ENCODE measurements at regions not wholly inside any gene's neighbourhood (a gene's known extent, or its start where the extent isn't known, plus 50 kb on each side); places are given as distances from the start of the nearest gene placed in this dataset.

DNA sequence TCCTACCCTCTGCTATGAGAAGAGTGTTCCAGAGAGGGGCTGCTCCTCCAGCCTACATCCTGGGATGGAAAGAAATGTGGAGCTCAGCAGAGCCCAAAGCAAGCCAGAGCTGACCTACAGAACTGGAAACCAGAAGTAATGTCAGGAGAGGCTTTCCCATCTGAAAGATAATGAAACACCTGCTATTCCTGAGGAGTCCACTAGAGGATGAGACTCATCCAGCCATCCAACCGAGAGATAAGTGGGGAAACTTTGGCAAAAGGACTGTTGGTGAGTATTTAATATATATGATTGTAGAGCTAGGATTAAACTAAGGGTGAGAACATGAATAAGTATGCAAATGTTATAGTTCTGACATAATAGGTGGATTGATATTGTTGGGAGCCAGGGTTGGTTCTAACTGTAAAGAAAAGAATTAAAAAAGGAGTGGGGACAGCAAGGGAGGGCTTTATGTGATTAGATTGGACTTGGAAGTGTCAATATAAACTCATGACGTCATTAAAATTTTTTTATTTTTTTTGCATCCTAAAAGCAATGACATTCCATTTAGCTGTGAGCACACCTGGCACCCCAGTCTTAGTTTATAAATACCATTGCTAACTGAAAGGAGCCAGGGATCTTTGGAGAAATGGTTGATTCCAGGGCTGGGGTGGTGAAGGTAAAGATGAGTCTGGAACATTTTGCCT is 312.8 kb upstream of the NFE2L3 start:
- Histone ChIP-seq H3K27ac (no peak overlapping the region), H3K4me3 (no peak overlapping the region)

DNA sequence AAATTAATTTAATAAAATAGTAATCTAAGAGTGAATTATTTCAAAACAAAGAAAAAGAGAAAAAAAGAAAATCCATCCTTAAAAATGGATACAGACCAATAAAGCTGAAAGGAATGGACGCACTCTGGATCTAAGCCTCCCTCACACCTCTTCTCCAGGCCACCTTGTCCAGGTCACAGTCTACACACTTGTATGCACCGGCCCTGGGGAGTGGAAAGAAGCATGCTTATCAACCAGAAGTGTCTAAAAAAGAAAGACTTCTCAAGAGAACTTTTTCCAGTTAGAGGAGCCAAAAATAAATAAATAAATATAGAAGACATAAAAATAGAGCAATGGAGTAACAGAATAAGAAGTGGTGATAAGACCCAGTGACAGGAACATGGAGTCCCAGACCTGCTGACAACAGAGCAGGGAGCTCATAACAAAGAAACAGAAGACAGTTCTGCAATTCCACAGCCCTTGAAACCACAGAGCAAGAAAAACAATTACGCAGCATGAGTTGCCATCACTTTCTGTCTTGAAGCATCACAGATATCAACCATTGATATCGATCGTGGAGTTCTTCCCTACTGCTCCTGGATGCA is 311.7 kb upstream of the NFE2L3 start:
- H3K27ac ChIP-seq: no peak overlapping the region
- no peak overlapping the region for H3K4me3 ChIP-seq

GRCh38 chr7:25841575-25841974 is 310.4 kb upstream of the NFE2L3 start:
- Histone ChIP-seq H3K27ac (no peak overlapping the region), H3K4me3 (no peak overlapping the region)

DNA sequence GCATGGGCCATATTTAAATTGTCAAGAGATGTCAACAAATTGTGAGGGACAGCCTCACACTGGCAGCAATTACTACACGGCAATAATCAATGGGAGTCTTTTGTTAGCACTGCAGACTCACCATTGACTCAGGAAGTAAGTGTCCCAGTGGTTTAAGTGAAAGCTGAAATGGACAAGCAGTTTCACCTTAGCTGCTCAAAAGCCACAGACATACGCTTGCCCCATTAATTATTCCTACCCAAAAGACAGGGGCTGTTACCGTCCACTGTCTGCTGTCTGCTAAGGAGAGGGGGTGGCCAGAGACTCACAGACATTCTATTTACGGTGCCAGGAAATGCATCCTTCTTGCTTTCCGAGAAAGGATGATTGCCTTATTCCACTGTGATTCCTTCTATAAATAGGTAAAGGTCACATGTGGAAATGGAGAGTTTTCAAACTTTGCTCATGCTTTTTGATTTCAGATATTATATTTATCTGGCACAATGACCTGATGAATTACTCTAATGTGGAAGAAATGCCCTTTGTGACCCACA is 309.7 kb upstream of the NFE2L3 start:
- no peak overlapping the region for H3K27ac ChIP-seq
- H3K4me3 ChIP-seq: no peak overlapping the region

GRCh38 chr7:25843467-25843866 is 308.5 kb upstream of the NFE2L3 start:
- no peak overlapping the region for H3K27ac ChIP-seq
- no peak overlapping the region for H3K4me3 ChIP-seq

GRCh38 chr7:25844102-25844870 is 307.7 kb upstream of the NFE2L3 start:
- no peak overlapping the region for H3K27ac ChIP-seq

DNA sequence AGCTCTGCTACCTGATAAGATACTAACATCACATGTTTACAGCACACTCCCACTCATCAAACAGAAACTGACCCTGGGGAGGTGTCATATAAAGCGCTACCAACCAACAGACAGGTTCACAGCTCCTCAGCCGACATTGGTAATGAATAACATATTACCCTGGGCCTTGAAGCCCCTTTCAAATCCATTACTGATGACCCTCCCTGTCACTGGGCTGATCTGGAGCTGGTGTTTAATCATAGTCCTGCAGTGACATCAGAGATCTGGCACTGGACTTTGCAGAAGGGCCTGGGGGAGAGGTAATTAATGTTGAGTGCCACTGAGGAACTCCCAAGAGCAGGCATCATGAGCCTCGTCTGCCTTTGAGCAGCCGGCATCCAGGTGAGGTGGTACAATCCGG is 306.5 kb upstream of the NFE2L3 start:
- H3K4me3 ChIP-seq: no peak overlapping the region
- no peak overlapping the region for H3K27ac ChIP-seq

More at GRCh38 chr7:25844102-25844870, 307.7 kb upstream of the NFE2L3 start:
- no peak overlapping the region for H3K4me3 ChIP-seq

- H3K4me3 ChIP-seq: no peak overlapping the region
- peak overlapping the region in 1 of 21 experiments; percentile 11 for H3K27ac ChIP-seq
Measured at GRCh38 chr7:25846722-25847121, 305.3 kb upstream of the NFE2L3 start.

GRCh38 chr7:25847336-25848070 is 304.5 kb upstream of the NFE2L3 start:
- H3K27ac ChIP-seq: peak overlapping the region in 2 of 21 experiments; percentile 11 to 29
- H3K4me3 ChIP-seq: no peak overlapping the region

GRCh38 chr7:25849500-25850184 is 302.4 kb upstream of the NFE2L3 start:
- Histone ChIP-seq H3K4me3 (no peak overlapping the region), H3K27ac (peak overlapping the region in 16 of 21 experiments; percentile 1 to 79 (median 38))

DNA sequence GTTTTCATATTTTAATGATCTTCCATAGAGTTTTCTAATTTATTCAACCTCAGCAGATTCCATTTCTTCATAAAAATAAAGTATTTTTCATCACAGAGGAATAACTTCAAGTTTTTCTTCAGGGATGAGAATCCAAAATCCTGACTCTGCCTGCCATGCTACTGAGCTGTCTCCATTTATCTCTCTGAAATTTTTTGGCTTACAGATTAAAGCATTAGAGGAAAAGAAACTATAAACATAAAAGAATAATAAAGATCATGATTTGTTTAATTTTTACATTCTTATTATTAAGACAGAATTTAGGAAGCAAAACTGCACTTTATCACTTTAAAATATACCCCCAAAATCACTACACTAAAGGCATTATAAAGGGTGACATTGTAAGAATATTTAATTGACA is 301.8 kb upstream of the NFE2L3 start:
- H3K4me3 ChIP-seq: no peak overlapping the region
- peak overlapping the region in 8 of 21 experiments; percentile 21 to 79 (median 42) for H3K27ac ChIP-seq

DNA sequence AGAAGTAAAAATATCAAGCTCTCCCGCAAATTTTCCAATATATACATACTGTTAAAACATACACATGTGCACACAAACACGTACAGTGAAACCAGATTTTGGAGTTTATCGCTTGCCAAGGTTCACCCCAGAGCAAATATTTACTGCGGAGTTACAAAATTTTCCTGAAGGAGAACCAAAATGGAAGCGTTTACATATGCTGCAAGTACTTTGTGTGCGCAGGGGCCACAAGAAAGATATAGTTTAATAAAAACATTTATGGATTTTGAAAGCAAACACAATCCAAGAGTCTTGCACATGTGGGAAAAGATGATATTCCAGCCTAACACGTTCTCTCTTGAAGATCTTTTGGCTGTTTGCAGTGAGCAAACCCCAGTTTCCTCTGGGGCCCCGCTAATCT is 301.3 kb upstream of the NFE2L3 start:
- Histone ChIP-seq H3K4me3 (no peak overlapping the region), H3K27ac (peak overlapping the region in 4 of 21 experiments; percentile 40 to 79 (median 45))

DNA sequence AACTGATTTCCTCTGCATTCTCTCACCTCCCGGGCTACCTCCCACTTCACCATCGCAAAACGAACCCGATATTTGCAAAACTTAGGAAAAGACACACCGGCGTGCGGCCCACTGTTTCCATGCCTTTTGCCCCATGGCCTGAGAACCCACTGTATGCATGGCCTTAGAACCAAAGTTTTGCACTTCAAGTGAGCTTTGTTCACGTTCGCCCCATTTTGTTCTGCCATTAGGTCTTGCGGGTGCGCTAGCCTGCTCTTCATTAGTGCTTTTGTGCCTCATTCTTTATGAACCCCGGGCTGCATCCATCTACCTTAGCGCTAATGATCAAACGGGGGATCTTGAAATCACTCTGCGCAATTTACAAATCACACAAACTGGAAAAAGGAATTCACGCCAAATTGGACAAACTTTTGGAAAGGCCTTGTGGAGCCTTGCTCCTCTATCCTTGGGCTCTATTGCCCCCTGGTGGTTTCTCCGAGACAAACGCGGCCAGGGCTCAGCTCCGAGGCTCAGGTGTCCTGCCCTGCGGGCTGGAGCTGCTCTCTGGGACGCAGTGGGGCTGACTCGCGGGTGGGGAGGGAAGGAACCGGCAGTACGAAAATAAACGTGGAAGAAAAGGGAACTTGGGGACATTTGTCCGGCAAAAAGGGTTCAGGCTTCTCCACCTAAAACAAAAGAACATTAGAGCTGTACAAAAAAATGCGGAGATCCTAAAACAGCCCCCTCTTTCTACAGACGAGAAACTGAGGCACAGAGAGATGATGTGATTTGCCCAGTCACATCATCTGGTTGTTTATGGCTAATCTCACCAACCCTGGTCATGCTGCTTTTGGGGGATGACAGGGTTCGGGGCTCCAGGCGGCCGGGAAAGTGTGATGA is 300.4 kb upstream of the NFE2L3 start:
- Histone ChIP-seq H3K4me3 (peak overlapping the region in 1 of 7 experiments; percentile 8), H3K27ac (peak overlapping the region in 5 of 21 experiments; percentile 50 to 79 (median 62))

GRCh38 chr7:25852211-25852938 is 299.6 kb upstream of the NFE2L3 start:
- Histone ChIP-seq H3K27ac (peak overlapping the region in 10 of 21 experiments; percentile 9 to 78 (median 50)), H3K4me3 (peak overlapping the region in 2 of 7 experiments; percentile 5 to 8)

GRCh38 chr7:25852939-25853271 is 299.1 kb upstream of the NFE2L3 start:
- Histone ChIP-seq H3K4me3 (no peak overlapping the region), H3K27ac (peak overlapping the region in 8 of 21 experiments; percentile 9 to 78 (median 50))

DNA sequence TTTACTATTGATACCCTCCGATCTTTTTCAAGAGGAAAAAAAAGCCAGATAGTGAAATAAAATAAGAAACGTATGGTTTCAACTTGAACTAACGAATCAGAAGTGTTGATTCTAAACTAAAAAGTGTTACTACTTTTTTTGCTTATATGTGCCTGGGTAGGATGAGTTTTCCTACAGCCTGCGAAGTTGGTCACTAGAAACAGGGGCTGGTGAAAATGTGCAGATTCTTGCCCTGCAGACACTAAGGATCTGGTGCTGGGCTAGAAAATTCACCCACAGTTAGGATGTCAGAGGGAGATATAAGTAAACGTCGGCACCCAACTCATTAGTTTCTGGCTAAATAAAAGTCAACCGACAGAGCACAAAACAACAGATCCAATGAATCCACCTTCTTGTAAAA is 298.7 kb upstream of the NFE2L3 start:
- Histone ChIP-seq H3K4me3 (no peak overlapping the region), H3K27ac (no peak overlapping the region)

- no peak overlapping the region for H3K4me3 ChIP-seq
- H3K27ac ChIP-seq: peak overlapping the region in 2 of 21 experiments; percentile 10 to 17
Measured at GRCh38 chr7:25854059-25854458, 297.9 kb upstream of the NFE2L3 start.
